Mammary epithelial cell (primary cell): ENCODE measurements at regions not wholly inside any gene's neighbourhood (a gene's known extent, or its start where the extent isn't known, plus 50 kb on each side); places are given as distances from the start of the nearest gene placed in this dataset.

Experiments
- CTCF ChIP-seq, 2 donors: IDR thresholded peaks in 1 of 2; conservative IDR thresholded peaks in 1 of 2; 2 replicates each; pipeline ENCODE4 v1.5.1; 2011 to 2012; ENCODE audit warnings: inconsistent platforms in 2 of 2, low read length in 2 of 2, mild to moderate bottlenecking in 2 of 2, control low read depth in 1 of 2, low read depth in 1 of 2; ENCODE audit not compliant: insufficient read depth in 1 of 2; ENCODE audit errors: extremely low read depth in 1 of 2
- EZH2 ChIP-seq: IDR thresholded peaks from 2 replicates; pipeline ENCODE4 v1.6.1; 2012; ENCODE audit warnings: low read length, inconsistent platforms, borderline replicate concordance

- TF ChIP-seq EZH2 (no peak), CTCF (conservative IDR thresholded peaks at IDR 0.05 in 1 of 2, IDR thresholded peaks at IDR 0.05 in 1 of 2; ENCODE audit: extremely low read depth in 1 of 2, insufficient read depth in 1 of 2, low read depth in 1 of 2, low read length in 2 of 2) (no peak)
Measured at GRCh38 chr2:129139380-129139779, 820.7 kb upstream of the HS6ST1 start.
